PC-3 (cell line): ENCODE measurements at regions not wholly inside any gene's neighbourhood (a gene's known extent, or its start where the extent isn't known, plus 50 kb on each side); places are given as distances from the start of the nearest gene placed in this dataset.

Experiments used
- ATAC-seq: fragments of 200-7000 bp; cut with Tn5 transposase; 2 replicates; pipeline ENCODE4 v1.9.1; 2020; ENCODE audit warnings: mild to moderate bottlenecking, moderate library complexity
- BruUV-seq: library from RNA; stranded (reverse); fragments of 400-500 nt; replicated peaks from 2 replicates; lab custom pipeline; 2021; lab: Mats Ljungman, UMichigan
- CTCF ChIA-PET: fragments of 300-600 bp; sonication (Branson Sonifier 250); formaldehyde crosslinking; loops from one replicate; lab custom pipeline; 2022; ENCODE audit warnings: antibody characterized with exemption; lab: Charles Lee
- POLR2A ChIA-PET: fragments of 300-600 bp; sonication (Branson Sonifier 250); formaldehyde crosslinking; loops from one replicate; lab custom pipeline; 2022; ENCODE audit warnings: antibody characterized with exemption; ENCODE audit not compliant: unreplicated experiment; lab: Charles Lee
- DNase-seq: peaks from one replicate; pipeline ENCODE4 v3.0.0-alpha.2; 2015
- H2AFZ ChIP-seq: fragments of 300-600 bp; sonication (generic); 2 replicates; pipeline ENCODE4 v1.6.0; 2016; ENCODE audit warnings: antibody characterized with exemption, low read length
- H3F3A ChIP-seq: fragments of 300-600 bp; sonication (generic); one replicate; pipeline ENCODE4 v1.6.0; 2017; ENCODE audit warnings: antibody characterized with exemption, low read length, control low read depth, mild to moderate bottlenecking; ENCODE audit not compliant: unreplicated experiment
- H3K27ac ChIP-seq: fragments of 300-600 bp; sonication (generic); 2 replicates; pipeline ENCODE4 v1.5.1; 2016; ENCODE audit warnings: mild to moderate bottlenecking, low read length
- H3K27me3 ChIP-seq: fragments of 300-600 bp; sonication (generic); 2 replicates; pipeline ENCODE4 v1.6.1; 2016; ENCODE audit warnings: low read length, mixed read lengths
- H3K36me3 ChIP-seq: fragments of 300-600 bp; sonication (generic); 2 replicates; pipeline ENCODE4 v1.6.1; 2016; ENCODE audit warnings: low read depth, mixed run types, low read length, mixed read lengths
- H3K4me1 ChIP-seq: fragments of 300-600 bp; sonication (generic); 2 replicates; pipeline ENCODE4 v1.5.1; 2016; ENCODE audit warnings: low read length; ENCODE audit not compliant: insufficient read depth
- H3K4me2 ChIP-seq: fragments of 300-600 bp; sonication (generic); 2 replicates; pipeline ENCODE4 v1.6.0; 2016; ENCODE audit warnings: low read length
- H3K4me3 ChIP-seq: fragments of 300-600 bp; sonication (generic); 2 replicates; pipeline ENCODE4 v1.5.1; 2016; ENCODE audit warnings: mild to moderate bottlenecking, low read length, mixed read lengths
- H3K79me2 ChIP-seq: fragments of 300-600 bp; sonication (generic); 2 replicates; pipeline ENCODE4 v1.6.1; 2017; ENCODE audit warnings: low read length, mixed read lengths
- H3K9ac ChIP-seq: fragments of 300-600 bp; sonication (generic); 2 replicates; pipeline ENCODE4 v1.6.0; 2016; ENCODE audit warnings: mild to moderate bottlenecking, low read length
- H3K9me2 ChIP-seq: fragments of 300-600 bp; sonication (generic); replicated peaks from 2 replicates; pipeline ENCODE4 v1.6.1; 2016; ENCODE audit warnings: mixed run types, low read length, mixed read lengths
- H3K9me3 ChIP-seq: fragments of 300-600 bp; sonication (generic); 2 replicates; pipeline ENCODE4 v1.6.1; 2016; ENCODE audit warnings: low read length, mixed read lengths
- H4K20me1 ChIP-seq: fragments of 300-600 bp; sonication (generic); 2 replicates; pipeline ENCODE4 v1.6.1; 2016; ENCODE audit warnings: low read length, mixed read lengths
- CTCF ChIP-seq: fragments of 300-600 bp; sonication (generic); conservative IDR thresholded peaks from 2 replicates; pipeline ENCODE4 v1.5.1; 2017; ENCODE audit warnings: antibody characterized with exemption, low read depth, mild to moderate bottlenecking, low read length
- EZH2 ChIP-seq: fragments of 300-600 bp; sonication (generic); IDR thresholded peaks from one replicate; pipeline ENCODE4 v1.6.1; 2017; ENCODE audit warnings: antibody characterized with exemption, mild to moderate bottlenecking, low read length; ENCODE audit not compliant: unreplicated experiment
- EZH2phosphoT487 ChIP-seq: fragments of 300-600 bp; sonication (generic); IDR thresholded peaks from 2 replicates; pipeline ENCODE4 v1.6.1; 2018; ENCODE audit warnings: mild to moderate bottlenecking, antibody characterized with exemption, low read length, borderline replicate concordance
- intact Hi-C: fragments of 100-400 bp; cut with micrococcal nuclease; formaldehyde crosslinking; loops from 2 replicates; pipeline ENCODE4 v1.9.0; 2023

- no TSS peak for BruUV-seq
- CTCF ChIA-PET: no interaction called here
- Histone ChIP-seq H3K4me2 (no peak overlapping the region), H4K20me1 (no peaks in the 10 kb centered on the region), H2AFZ (no peak overlapping the region), H3K9me3 (no peaks in the 10 kb centered on the region), H3K4me3 (no peak overlapping the region), H3K9me2 (no peaks in the 10 kb centered on the region), H3K27ac (no peak overlapping the region), H3K36me3 (no peaks in the 10 kb centered on the region), H3K27me3 (no peaks in the 10 kb centered on the region), H3K4me1 (no peaks in the 10 kb centered on the region), H3K79me2 (no peaks in the 10 kb centered on the region), H3K9ac (no peak overlapping the region), H3F3A (no peaks in the 10 kb centered on the region)
- ATAC-seq: no peak
- no peak for TF ChIP-seq EZH2phosphoT487
- no peak for TF ChIP-seq CTCF
- TF ChIP-seq EZH2: no peak
- intact Hi-C loops: no loop called here
- POLR2A ChIA-PET: no interaction called here
- DNase-seq: no peak
Measured at GRCh38 chr21:27086186-27086585, 119.3 kb upstream of the ADAMTS5 start.

GRCh38 chr21:27085387-27085786 lies 118.5 kb upstream of the ADAMTS5 start:
- Histone ChIP-seq H2AFZ (no peak overlapping the region), H3K4me3 (no peak overlapping the region), H3K9me3 (no peaks in the 10 kb centered on the region), H3K9me2 (no peaks in the 10 kb centered on the region), H3K79me2 (no peaks in the 10 kb centered on the region), H3K36me3 (no peaks in the 10 kb centered on the region), H3K9ac (no peak overlapping the region), H3F3A (no peaks in the 10 kb centered on the region), H3K27me3 (no peaks in the 10 kb centered on the region), H3K27ac (no peak overlapping the region), H3K4me2 (no peak overlapping the region), H3K4me1 (no peaks in the 10 kb centered on the region), H4K20me1 (no peaks in the 10 kb centered on the region)
- DNase-seq: no peak
- TF ChIP-seq EZH2 (no peak), CTCF (no peak), EZH2phosphoT487 (no peak)
- no TSS peak for BruUV-seq
- CTCF ChIA-PET: no interaction called here
- ATAC-seq: no peak
- POLR2A ChIA-PET: no interaction called here
- intact Hi-C loops: no loop called here

- Histone ChIP-seq H4K20me1 (0 out of 2 replicates have a peak, but pooled peaks cover 3% of the 10 kb centered on the region), H3K36me3 (no peaks in the 10 kb centered on the region), H3K9ac (no peak overlapping the region), H3K9me3 (no peaks in the 10 kb centered on the region), H3K27ac (no peak overlapping the region), H3F3A (no peaks in the 10 kb centered on the region), H3K9me2 (no peaks in the 10 kb centered on the region), H2AFZ (no peak overlapping the region), H3K4me1 (no peaks in the 10 kb centered on the region), H3K4me2 (no peak overlapping the region), H3K27me3 (no peaks in the 10 kb centered on the region), H3K4me3 (no peak overlapping the region), H3K79me2 (no peaks in the 10 kb centered on the region)
- TF ChIP-seq EZH2 (no peak), CTCF (no peak), EZH2phosphoT487 (no peak)
- CTCF ChIA-PET: no interaction called here
- intact Hi-C loops: no loop called here
- BruUV-seq: no TSS peak
- DNase-seq: no peak
- POLR2A ChIA-PET: no interaction called here
- no peak for ATAC-seq
Measured at GRCh38 chr21:27083144-27083543, 116.3 kb upstream of the ADAMTS5 start.
